ELR (cell line): ENCODE measurements at regions not wholly inside any gene's neighbourhood (a gene's known extent, or its start where the extent isn't known, plus 50 kb on each side); places are given as distances from the start of the nearest gene placed in this dataset.

Source experiments
- DNase-seq: peaks from one replicate; pipeline ENCODE4 v3.0.0-alpha.2; 2015; ENCODE audit warnings: low read depth

GRCh38 chr10:131651674-131652437, 249.0 kb upstream of the PPP2R2D start:
- DNase-seq, result no peak

GRCh38 chr10:131652438-131653139, 248.2 kb upstream of the PPP2R2D start:
- no peak for DNase-seq

GRCh38 chr10:131653140-131653539, 247.7 kb upstream of the PPP2R2D start:
- DNase-seq, result no peak

GRCh38 chr10:131653554-131654470, 247.0 kb upstream of the PPP2R2D start:
- DNase-seq, result no peak

- DNase-seq, result no peak
These were observed 246.2 kb upstream of the PPP2R2D start for GRCh38 chr10:131654471-131655087.

GRCh38 chr10:131655101-131655849, 245.5 kb upstream of the PPP2R2D start:
- no peak for DNase-seq

- no peak for DNase-seq
These were observed 244.8 kb upstream of the PPP2R2D start for GRCh38 chr10:131656009-131656408.

- DNase-seq, result no peak
These were observed 244.4 kb upstream of the PPP2R2D start for GRCh38 chr10:131656431-131656841.

GRCh38 chr10:131657318-131657984, 243.4 kb upstream of the PPP2R2D start:
- DNase-seq, result no peak

- DNase-seq, result no peak
These were observed 242.8 kb upstream of the PPP2R2D start for GRCh38 chr10:131657985-131658330.

GRCh38 chr10:131658476-131659110, 242.2 kb upstream of the PPP2R2D start:
- no peak for DNase-seq

GRCh38 chr10:131660427-131660826, 240.4 kb upstream of the PPP2R2D start:
- DNase-seq, result no peak

GRCh38 chr10:131662851-131663250, 238.0 kb upstream of the PPP2R2D start:
- DNase-seq, result no peak

- DNase-seq, result no peak
These were observed 237.5 kb upstream of the PPP2R2D start for GRCh38 chr10:131663351-131663750.

GRCh38 chr10:131666091-131666490, 234.7 kb upstream of the PPP2R2D start:
- no peak for DNase-seq

GRCh38 chr10:131667047-131667446, 233.8 kb upstream of the PPP2R2D start:
- no peak for DNase-seq

GRCh38 chr10:131667561-131667960, 233.2 kb upstream of the PPP2R2D start:
- DNase-seq, result no peak

- DNase-seq, result no peak
These were observed 231.9 kb upstream of the PPP2R2D start for GRCh38 chr10:131668903-131669302.

GRCh38 chr10:131669838-131670237, 231.0 kb upstream of the PPP2R2D start:
- no peak for DNase-seq

GRCh38 chr10:131670341-131670740, 230.5 kb upstream of the PPP2R2D start:
- DNase-seq, result no peak
